Astrocyte (in vitro differentiated cells and primary cell): ENCODE measurements at regions not wholly inside any gene's neighbourhood (a gene's known extent, or its start where the extent isn't known, plus 50 kb on each side); places are given as distances from the start of the nearest gene placed in this dataset.

Experiments
- DNase-seq: peaks from one replicate; pipeline ENCODE4 v3.0.0-alpha.2; 2010; ENCODE audit warnings: low read depth
- FAIRE-seq: peaks from 2 replicates; lab custom pipeline; 2011; peaks lifted over from hg19 to GRCh38; lab: Jason Lieb, UNC
- H2AFZ ChIP-seq: 2 replicates; pipeline ENCODE4 v1.6.0; 2012; ENCODE audit warnings: low read depth, low read length, inconsistent platforms
- H3K27ac ChIP-seq: 2 replicates; pipeline ENCODE4 v1.5.1; 2011; ENCODE audit warnings: low read depth, low read length, inconsistent platforms
- H3K27me3 ChIP-seq: 2 replicates; pipeline ENCODE4 v1.6.0; 2011; ENCODE audit warnings: low read length, inconsistent platforms; ENCODE audit not compliant: insufficient read depth
- H3K36me3 ChIP-seq: 2 replicates; pipeline ENCODE4 v1.5.1; 2011; ENCODE audit warnings: low read length, inconsistent platforms; ENCODE audit not compliant: insufficient read depth
- H3K4me1 ChIP-seq: 2 replicates; pipeline ENCODE4 v1.5.1; 2011; ENCODE audit warnings: low read length, inconsistent platforms; ENCODE audit not compliant: insufficient read depth
- H3K4me2 ChIP-seq: 2 replicates; pipeline ENCODE4 v1.6.0; 2012; ENCODE audit warnings: low read length, inconsistent platforms
- H3K4me3 ChIP-seq: 2 replicates; pipeline ENCODE4 v1.5.1; 2011; ENCODE audit warnings: low read depth, mild to moderate bottlenecking, low read length, inconsistent platforms; ENCODE audit not compliant: insufficient read depth
- H3K79me2 ChIP-seq: 2 replicates; pipeline ENCODE4 v1.6.0; 2012; ENCODE audit warnings: mild to moderate bottlenecking, low read length, inconsistent platforms; ENCODE audit not compliant: insufficient read depth
- H3K9ac ChIP-seq: 2 replicates; pipeline ENCODE4 v1.6.0; 2012; ENCODE audit warnings: mild to moderate bottlenecking, low read length, inconsistent platforms
- H3K9me3 ChIP-seq: 2 replicates; pipeline ENCODE4 v1.5.1; 2012; ENCODE audit warnings: low read depth, mild to moderate bottlenecking, low read length, inconsistent platforms; ENCODE audit not compliant: insufficient read depth
- H4K20me1 ChIP-seq: 2 replicates; pipeline ENCODE4 v1.6.0; 2012; ENCODE audit warnings: low read length, inconsistent platforms; ENCODE audit not compliant: insufficient read depth
- H3K27ac Mint-ChIP-seq: one replicate; pipeline ENCODE4 v1.8.0; 2021; ENCODE audit warnings: mild to moderate bottlenecking, mixed read lengths; ENCODE audit not compliant: unreplicated experiment
- H3K27me3 Mint-ChIP-seq: one replicate; pipeline ENCODE4 v1.8.0; 2021; ENCODE audit warnings: low read depth, mixed read lengths; ENCODE audit not compliant: unreplicated experiment
- H3K36me3 Mint-ChIP-seq: one replicate; pipeline ENCODE4 v1.8.0; 2021; ENCODE audit warnings: low read depth, mixed read lengths; ENCODE audit not compliant: unreplicated experiment
- H3K4me1 Mint-ChIP-seq: one replicate; pipeline ENCODE4 v1.8.0; 2021; ENCODE audit warnings: low read depth, mixed read lengths; ENCODE audit not compliant: unreplicated experiment
- H3K4me3 Mint-ChIP-seq: one replicate; pipeline ENCODE4 v1.8.0; 2021; ENCODE audit warnings: mild to moderate bottlenecking, moderate library complexity, mixed read lengths; ENCODE audit not compliant: unreplicated experiment
- H3K9me3 Mint-ChIP-seq: one replicate; pipeline ENCODE4 v1.8.0; 2021; ENCODE audit warnings: mild to moderate bottlenecking, mixed read lengths; ENCODE audit not compliant: unreplicated experiment
- CTCF ChIP-seq: IDR thresholded peaks from 2 replicates; pipeline ENCODE4 v1.5.1; 2011; ENCODE audit warnings: low read depth, mild to moderate bottlenecking, inconsistent platforms, low read length, moderate library complexity; ENCODE audit not compliant: insufficient read depth
- EZH2 ChIP-seq: IDR thresholded peaks from 2 replicates; pipeline ENCODE4 v1.6.1; 2012; ENCODE audit warnings: mild to moderate bottlenecking, low read length, inconsistent platforms; ENCODE audit not compliant: insufficient read depth

DNA sequence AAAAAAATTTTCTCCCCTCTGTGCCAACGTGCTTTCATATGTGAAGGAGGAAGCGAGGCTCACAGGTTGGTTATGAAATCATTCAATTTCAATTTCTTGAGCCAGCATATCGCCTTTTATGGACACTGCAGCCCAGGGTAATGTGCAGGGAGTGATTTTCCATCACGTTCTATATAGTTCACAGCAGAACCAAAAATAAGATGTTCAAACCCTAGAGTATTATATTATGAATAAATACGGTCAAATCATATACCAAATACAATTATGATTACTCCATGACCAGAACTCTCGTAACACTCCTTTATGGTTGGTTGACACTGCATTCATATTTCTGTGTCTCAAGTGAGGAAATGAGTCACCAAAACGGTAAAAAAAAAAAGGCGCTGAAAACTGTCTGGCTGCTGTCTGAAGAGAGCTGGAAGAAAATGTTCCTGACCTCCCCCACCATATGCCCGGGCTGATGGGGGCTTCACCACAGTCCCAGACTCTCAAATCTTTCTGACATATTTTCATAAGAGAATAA is 75.8 kb upstream of the UBAC2 start:
- H3K4me1 Mint-ChIP-seq = peaks cover 36% of the 10 kb centered on the region
- Histone ChIP-seq H3K79me2 (no peaks in the 10 kb centered on the region), H2AFZ (peak overlapping the region; percentile 50), H3K9me3 (no peaks in the 10 kb centered on the region), H3K9ac (peak overlapping the region; percentile 3), H3K4me3 (no peak overlapping the region), H3K36me3 (no peaks in the 10 kb centered on the region), H4K20me1 (no peaks in the 10 kb centered on the region), H3K4me1 (peaks cover 18% of the 10 kb centered on the region), H3K27ac (no peak overlapping the region), H3K4me2 (peak overlapping the region; percentile 64), H3K27me3 (no peaks in the 10 kb centered on the region)
- H3K9me3 Mint-ChIP-seq = peaks cover 7% of the 10 kb centered on the region
- H3K36me3 Mint-ChIP-seq = no peaks in the 10 kb centered on the region
- H3K4me3 Mint-ChIP-seq = no peak overlapping the region
- TF ChIP-seq EZH2 (no peak), CTCF (no peak)
- DNase-seq (peak; percentile 70), FAIRE-seq (peak; percentile 55)
- peak overlapping the region; percentile 99 for H3K27ac Mint-ChIP-seq
- H3K27me3 Mint-ChIP-seq = peaks cover 3% of the 10 kb centered on the region

- no peak overlapping the region for H3K27ac ChIP-seq
- H3K36me3 ChIP-seq = no peaks in the 10 kb centered on the region
- H3K79me2 ChIP-seq = no peaks in the 10 kb centered on the region
- H3K9me3 ChIP-seq = no peaks in the 10 kb centered on the region
- Mint-ChIP-seq H3K4me3 (peak overlapping the region; percentile 21), H3K9me3 (peaks cover 4% of the 10 kb centered on the region), H3K36me3 (no peaks in the 10 kb centered on the region), H3K27me3 (peaks cover 3% of the 10 kb centered on the region), H3K4me1 (peaks cover 36% of the 10 kb centered on the region), H3K27ac (peak overlapping the region; percentile 99)
- H3K27me3 ChIP-seq = no peaks in the 10 kb centered on the region
- peak overlapping the region; percentile 3 for H3K9ac ChIP-seq
- TF ChIP-seq CTCF (no peak), EZH2 (no peak)
- peak overlapping the region; percentile 64 for H3K4me2 ChIP-seq
- no peak for DNase-seq
- H3K4me1 ChIP-seq = peaks cover 18% of the 10 kb centered on the region
- no peaks in the 10 kb centered on the region for H4K20me1 ChIP-seq
- peak; percentile 64 for FAIRE-seq
- H3K4me3 ChIP-seq = no peak overlapping the region
- H2AFZ ChIP-seq = peak overlapping the region; percentile 50
These were observed 75.2 kb upstream of the UBAC2 start for GRCh38 chr13:99125326-99125915.

- DNase-seq (no peak), FAIRE-seq (no peak)
- no peaks in the 10 kb centered on the region for H3K36me3 Mint-ChIP-seq
- H3K9ac ChIP-seq = no peak overlapping the region
- no peaks in the 10 kb centered on the region for H3K79me2 ChIP-seq
- H2AFZ ChIP-seq = no peak overlapping the region
- no peak overlapping the region for H3K4me3 ChIP-seq
- H3K9me3 Mint-ChIP-seq = peaks cover 1% of the 10 kb centered on the region
- H3K4me3 Mint-ChIP-seq = no peak overlapping the region
- no peaks in the 10 kb centered on the region for H3K36me3 ChIP-seq
- peaks cover 18% of the 10 kb centered on the region for H3K4me1 ChIP-seq
- H3K27me3 Mint-ChIP-seq = peaks cover 3% of the 10 kb centered on the region
- H3K4me2 ChIP-seq = no peak overlapping the region
- no peaks in the 10 kb centered on the region for H4K20me1 ChIP-seq
- no peak overlapping the region for H3K27ac Mint-ChIP-seq
- no peaks in the 10 kb centered on the region for H3K27me3 ChIP-seq
- peaks cover 34% of the 10 kb centered on the region for H3K4me1 Mint-ChIP-seq
- TF ChIP-seq EZH2 (no peak), CTCF (no peak)
- H3K9me3 ChIP-seq = no peaks in the 10 kb centered on the region
- no peak overlapping the region for H3K27ac ChIP-seq
These were observed 73.8 kb upstream of the UBAC2 start for GRCh38 chr13:99126821-99127220.
